Neuronal stem cell (in vitro differentiated cells): ENCODE measurements at regions not wholly inside any gene's neighbourhood (a gene's known extent, or its start where the extent isn't known, plus 50 kb on each side); places are given as distances from the start of the nearest gene placed in this dataset.

ENCODE experiments used
- DNase-seq: peaks from one replicate; pipeline ENCODE4 v3.0.0-alpha.2; 2013; ENCODE audit warnings: low spot score
- H2AFZ ChIP-seq: one replicate; pipeline ENCODE4 v1.6.1; 2013; ENCODE audit warnings: mild to moderate bottlenecking, low read length, inconsistent platforms
- H2AK5ac ChIP-seq: 2 replicates; pipeline ENCODE4 v1.6.1; 2013; ENCODE audit warnings: low read depth, mild to moderate bottlenecking, inconsistent platforms, low read length, moderate library complexity, mixed read lengths
- H2BK120ac ChIP-seq: 2 replicates; pipeline ENCODE4 v1.6.1; 2013; ENCODE audit warnings: low read depth, mild to moderate bottlenecking, inconsistent platforms, low read length, moderate library complexity, mixed read lengths
- H2BK12ac ChIP-seq: one replicate; pipeline ENCODE4 v1.6.1; 2013; ENCODE audit warnings: low read length, inconsistent platforms
- H2BK15ac ChIP-seq: 2 replicates; pipeline ENCODE4 v1.6.1; 2013; ENCODE audit warnings: mild to moderate bottlenecking, low read length, inconsistent platforms, mixed read lengths
- H2BK5ac ChIP-seq: one replicate; pipeline ENCODE4 v1.6.1; 2013; ENCODE audit warnings: inconsistent platforms, mild to moderate bottlenecking, low read length, moderate library complexity
- H3K14ac ChIP-seq: one replicate; pipeline ENCODE4 v1.6.1; 2013; ENCODE audit warnings: low read length, inconsistent platforms
- H3K18ac ChIP-seq: 2 replicates; pipeline ENCODE4 v1.6.1; 2013; ENCODE audit warnings: low read length, inconsistent platforms
- H3K23ac ChIP-seq: 2 replicates; pipeline ENCODE4 v1.6.1; 2013; ENCODE audit warnings: low read depth, mild to moderate bottlenecking, mixed read lengths, low read length, inconsistent platforms; ENCODE audit not compliant: poor library complexity
- H3K27ac ChIP-seq: replicated peaks from 3 replicates; pipeline ENCODE4 v1.5.1; 2013; ENCODE audit warnings: low read length, inconsistent platforms
- H3K27me3 ChIP-seq, 3 experiments: 2 replicates each; pipeline ENCODE4 v1.6.1; 2013; ENCODE audit warnings: low read length in 3 of 3, mild to moderate bottlenecking in 2 of 3, inconsistent platforms in 1 of 3, low read depth in 1 of 3, mixed read lengths in 1 of 3, moderate library complexity in 1 of 3; ENCODE audit not compliant: control insufficient read depth in 3 of 3, insufficient read depth in 3 of 3
- H3K36me3 ChIP-seq, 2 donors: replicated peaks in 1 of 2; 2 replicates each; pipeline ENCODE4 v1.6.1; 2013; ENCODE audit warnings: low read length in 2 of 2; ENCODE audit not compliant: control insufficient read depth in 2 of 2, insufficient read depth in 2 of 2
- H3K4ac ChIP-seq: 2 replicates; pipeline ENCODE4 v1.6.1; 2013; ENCODE audit warnings: inconsistent platforms, mild to moderate bottlenecking, low read length, moderate library complexity
- H3K4me1 ChIP-seq, 2 donors: 1 replicate in 1 of 2; 2 replicates in 1 of 2; pipeline ENCODE4 v1.6.1; 2013; ENCODE audit warnings: low read length in 2 of 2, low read depth in 1 of 2; ENCODE audit not compliant: control insufficient read depth in 2 of 2, insufficient read depth in 1 of 2
- H3K4me2 ChIP-seq: one replicate; pipeline ENCODE4 v1.6.1; 2013; ENCODE audit warnings: mild to moderate bottlenecking, low read length, inconsistent platforms; ENCODE audit not compliant: insufficient read depth, poor library complexity, severe bottlenecking
- H3K4me3 ChIP-seq, 2 donors: 2 replicates each; pipeline ENCODE4 v1.5.1; 2013; ENCODE audit warnings: low read length in 2 of 2, mild to moderate bottlenecking in 2 of 2, inconsistent platforms in 1 of 2, moderate library complexity in 1 of 2
- H3K79me1 ChIP-seq: one replicate; pipeline ENCODE4 v1.6.1; 2013; ENCODE audit warnings: low read depth, mild to moderate bottlenecking, inconsistent platforms, low read length, moderate library complexity
- H3K9ac ChIP-seq: one replicate; pipeline ENCODE4 v1.6.1; 2013; ENCODE audit warnings: mild to moderate bottlenecking, low read depth, low read length, inconsistent platforms; ENCODE audit not compliant: poor library complexity
- H3K9me3 ChIP-seq, 2 donors: replicated peaks in 1 of 2; 2 replicates each; pipeline versions ENCODE3 to v1.6.1; 2013; ENCODE audit warnings: low read length in 2 of 2, mild to moderate bottlenecking in 2 of 2, inconsistent platforms in 1 of 2, low read depth in 1 of 2, mixed read lengths in 1 of 2, moderate library complexity in 1 of 2; ENCODE audit not compliant: control insufficient read depth in 2 of 2, insufficient read depth in 1 of 2
- H4K8ac ChIP-seq: one replicate; pipeline ENCODE4 v1.6.1; 2013; ENCODE audit warnings: low read depth, mild to moderate bottlenecking, inconsistent platforms, low read length, moderate library complexity
- H4K91ac ChIP-seq: one replicate; pipeline ENCODE4 v1.6.1; 2013; ENCODE audit warnings: low read length, low read depth, mild to moderate bottlenecking, inconsistent platforms; ENCODE audit not compliant: poor library complexity
- WGBS, 2 donors: extraction: QIAGEN DNeasy Blood & Tissue Kit; methylation state at CpG; one replicate each; pipeline ENCODE4 v1.1.7; 2013; ENCODE audit warnings: missing lambda C conversion rate in 2 of 2, mixed read lengths in 1 of 2; ENCODE audit not compliant: insufficient read length in 2 of 2, insufficient replicate concordance in 1 of 2; ENCODE audit errors: extremely low coverage in 2 of 2; 5-methylcytosine and 5-hydroxymethylcytosine counted together

DNA sequence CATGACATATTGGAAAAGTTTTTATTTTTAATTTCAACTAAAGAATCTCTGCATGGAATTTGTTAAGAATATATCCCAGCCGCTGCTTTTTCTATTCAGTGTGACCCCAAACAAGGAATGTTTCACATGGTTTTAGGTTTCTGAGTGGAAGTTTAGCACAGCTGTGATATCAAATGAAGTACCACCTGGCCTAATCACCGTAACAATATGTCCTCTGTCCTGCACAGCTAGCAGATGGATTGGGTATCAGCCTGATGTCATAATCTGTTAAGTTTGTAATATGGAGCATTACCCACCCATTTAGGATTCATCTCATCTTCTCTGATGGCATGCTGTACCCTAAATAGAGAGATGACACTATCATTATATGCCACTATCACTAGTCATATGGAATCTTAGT lies 963.7 kb upstream of the ADGRL2 start:
- Histone ChIP-seq H3K4me3 (no peak overlapping the region), H4K91ac (no peak overlapping the region), H3K14ac (no peak overlapping the region), H3K9ac (no peak overlapping the region), H4K8ac (no peak overlapping the region), H2BK12ac (no peak overlapping the region), H2BK15ac (no peak overlapping the region), H3K79me1 (no peaks in the 10 kb centered on the region), H2AK5ac (no peak overlapping the region), H2BK5ac (no peak overlapping the region), H3K9me3 (peaks cover 1 to 6% of the 10 kb centered on the region in 2 donors), H3K4me2 (no peak overlapping the region), H2BK120ac (no peak overlapping the region), H2AFZ (no peak overlapping the region), H3K23ac (no peak overlapping the region), H3K27me3 (no peaks in the 10 kb centered on the region), H3K18ac (no peak overlapping the region), H3K4ac (no peak overlapping the region), H3K27ac (no peak overlapping the region), H3K4me1 (no peaks in the 10 kb centered on the region), H3K36me3 (no peaks in the 10 kb centered on the region)
- DNase-seq: no peak
- whole genome bisulfite sequencing, 2 donors: no CpG with 5 or more reads among the region's 2 CpGs

DNA sequence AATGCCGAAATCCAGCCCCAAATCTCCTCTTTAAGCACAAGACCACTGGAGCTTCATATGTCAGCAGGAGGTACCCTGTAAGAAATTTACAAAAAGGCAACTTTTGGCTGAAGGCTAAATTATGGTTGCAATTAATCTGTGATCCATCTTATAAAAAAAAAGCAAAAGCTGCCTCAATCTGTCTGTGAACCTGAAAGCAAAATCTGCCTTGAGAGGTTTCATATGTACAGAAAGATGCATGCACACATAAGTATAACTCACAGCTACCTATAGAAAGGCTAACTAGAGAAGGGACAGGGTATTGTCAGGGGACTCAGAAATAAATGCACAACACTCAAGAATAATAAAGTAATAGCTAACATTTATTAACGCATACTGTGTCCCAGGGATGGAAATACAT lies 964.2 kb upstream of the ADGRL2 start:
- no peak overlapping the region for H3K4ac ChIP-seq
- no peak overlapping the region for H3K4me2 ChIP-seq
- no peak overlapping the region for H3K14ac ChIP-seq
- no peak for DNase-seq
- no peak overlapping the region for H2BK15ac ChIP-seq
- H3K36me3 ChIP-seq: no peaks in the 10 kb centered on the region
- H3K79me1 ChIP-seq: no peaks in the 10 kb centered on the region
- H3K27ac ChIP-seq: no peak overlapping the region
- peaks cover 1 to 6% of the 10 kb centered on the region in 2 donors for H3K9me3 ChIP-seq
- H3K23ac ChIP-seq: no peak overlapping the region
- H4K91ac ChIP-seq: no peak overlapping the region
- H3K27me3 ChIP-seq: no peaks in the 10 kb centered on the region
- no peak overlapping the region for H2AFZ ChIP-seq
- H3K18ac ChIP-seq: no peak overlapping the region
- WGBS, 2 donors: no CpG with 5 or more reads among the region's 2 CpGs
- H4K8ac ChIP-seq: no peak overlapping the region
- H2BK5ac ChIP-seq: no peak overlapping the region
- H2AK5ac ChIP-seq: no peak overlapping the region
- H2BK12ac ChIP-seq: no peak overlapping the region
- H3K9ac ChIP-seq: no peak overlapping the region
- H3K4me1 ChIP-seq: no peaks in the 10 kb centered on the region
- H2BK120ac ChIP-seq: no peak overlapping the region
- no peak overlapping the region for H3K4me3 ChIP-seq

DNA sequence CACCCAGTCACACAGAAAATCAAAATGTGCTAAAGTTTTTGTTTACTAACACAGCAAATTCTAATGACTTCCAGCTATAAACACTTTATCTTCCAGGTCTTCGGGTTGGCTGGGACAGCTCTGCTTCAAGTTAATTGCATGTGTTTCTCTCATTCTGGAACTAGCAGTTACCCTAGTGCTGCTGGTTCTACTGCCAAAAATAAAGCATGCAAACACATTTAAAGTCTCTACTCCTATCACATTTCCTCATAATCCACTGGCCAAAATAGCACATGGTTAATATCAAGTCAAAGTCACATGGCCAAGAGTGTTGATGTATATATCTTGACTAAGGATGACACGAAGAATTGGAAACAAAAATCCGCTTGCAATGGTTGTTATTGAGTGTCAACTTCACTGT lies 973.1 kb upstream of the ADGRL2 start:
- Histone ChIP-seq H4K91ac (no peak overlapping the region), H2AK5ac (no peak overlapping the region), H3K18ac (no peak overlapping the region), H3K9ac (no peak overlapping the region), H3K23ac (no peak overlapping the region), H3K36me3 (no peaks in the 10 kb centered on the region), H3K79me1 (no peaks in the 10 kb centered on the region), H3K27me3 (no peaks in the 10 kb centered on the region), H3K9me3 (no peaks in the 10 kb centered on the region), H3K4ac (no peak overlapping the region), H2BK12ac (no peak overlapping the region), H4K8ac (no peak overlapping the region), H3K14ac (no peak overlapping the region), H3K4me1 (no peaks in the 10 kb centered on the region), H3K4me2 (no peak overlapping the region), H3K27ac (no peak overlapping the region), H2BK120ac (no peak overlapping the region), H2AFZ (no peak overlapping the region), H2BK5ac (no peak overlapping the region), H3K4me3 (no peak overlapping the region), H2BK15ac (no peak overlapping the region)
- DNase-seq: no peak
- no CpG with 5 or more reads among the region's 3 CpGs for WGBS, 2 donors

DNA sequence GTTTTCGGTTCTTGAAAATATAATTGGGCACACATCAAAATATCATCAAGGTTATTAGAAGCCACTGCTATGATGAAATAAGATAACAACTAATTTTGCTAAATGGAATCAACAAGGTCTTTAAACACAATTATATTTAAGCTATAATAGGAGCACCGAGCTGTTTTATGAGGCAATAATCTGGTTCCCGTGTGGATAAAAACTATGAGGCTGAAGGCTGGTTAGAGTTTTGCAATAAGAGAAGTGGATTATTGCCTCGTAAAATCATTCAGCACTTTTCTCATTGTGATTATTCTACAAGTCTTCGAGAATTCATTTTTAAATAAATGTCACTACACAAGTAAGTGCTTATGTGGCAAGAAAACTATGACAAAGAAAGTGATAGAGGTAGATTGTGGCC lies 975.7 kb upstream of the ADGRL2 start:
- Histone ChIP-seq H2BK120ac (no peak overlapping the region), H3K9ac (no peak overlapping the region), H3K4me2 (no peak overlapping the region), H2BK12ac (no peak overlapping the region), H3K9me3 (no peaks in the 10 kb centered on the region), H4K8ac (no peak overlapping the region), H2BK15ac (no peak overlapping the region), H3K27me3 (no peaks in the 10 kb centered on the region), H2AK5ac (no peak overlapping the region), H3K23ac (no peak overlapping the region), H3K79me1 (no peaks in the 10 kb centered on the region), H3K18ac (no peak overlapping the region), H2BK5ac (no peak overlapping the region), H3K27ac (no peak overlapping the region), H2AFZ (no peak overlapping the region), H3K4me1 (no peaks in the 10 kb centered on the region), H3K4ac (no peak overlapping the region), H3K4me3 (no peak overlapping the region), H4K91ac (no peak overlapping the region), H3K36me3 (no peaks in the 10 kb centered on the region), H3K14ac (no peak overlapping the region)
- no peak for DNase-seq
- no CpG with 5 or more reads among the region's 5 CpGs for WGBS, 2 donors
